HG03460 (cell line): ENCODE measurements at regions not wholly inside any gene's neighbourhood (a gene's known extent, or its start where the extent isn't known, plus 50 kb on each side); places are given as distances from the start of the nearest gene placed in this dataset.

Experiments
- ATAC-seq: cut with Tn5 transposase; IDR thresholded peaks from one replicate; pipeline ENCODE4 v1.9.1; 2021; ENCODE audit not compliant: unreplicated experiment

GRCh38 chr9:550333-550732, 291.2 kb upstream of the DMRT1 start:
- no peak for ATAC-seq

GRCh38 chr9:551986-552929, 289.2 kb upstream of the DMRT1 start:
- no peak for ATAC-seq

GRCh38 chr9:555493-555892, 286.0 kb upstream of the DMRT1 start:
- ATAC-seq, result no peak

GRCh38 chr9:556199-556598, 285.3 kb upstream of the DMRT1 start:
- no peak for ATAC-seq

GRCh38 chr9:556675-557074, 284.8 kb upstream of the DMRT1 start:
- no peak for ATAC-seq

GRCh38 chr9:557601-558201, 283.8 kb upstream of the DMRT1 start:
- no peak for ATAC-seq

GRCh38 chr9:561427-561826, 280.1 kb upstream of the DMRT1 start:
- ATAC-seq, result no peak

GRCh38 chr9:563200-563599, 278.3 kb upstream of the DMRT1 start:
- ATAC-seq, result no peak

- ATAC-seq, result no peak
Measured at GRCh38 chr9:565528-565927, 276.0 kb upstream of the DMRT1 start.

GRCh38 chr9:567128-567746, 274.3 kb upstream of the DMRT1 start:
- ATAC-seq, result peak; percentile 92

- ATAC-seq, result peak; percentile 18
Measured at GRCh38 chr9:567747-568305, 273.7 kb upstream of the DMRT1 start.

GRCh38 chr9:569296-569695, 272.2 kb upstream of the DMRT1 start:
- no peak for ATAC-seq

GRCh38 chr9:570187-570586, 271.3 kb upstream of the DMRT1 start:
- no peak for ATAC-seq

- no peak for ATAC-seq
Measured at GRCh38 chr9:571066-571465, 270.4 kb upstream of the DMRT1 start.

- ATAC-seq, result no peak
Measured at GRCh38 chr9:571741-572140, 269.8 kb upstream of the DMRT1 start.

- no peak for ATAC-seq
Measured at GRCh38 chr9:573691-574410, 267.6 kb upstream of the DMRT1 start.

- no peak for ATAC-seq
Measured at GRCh38 chr9:575139-575538, 266.4 kb upstream of the DMRT1 start.

GRCh38 chr9:580652-581342, 260.7 kb upstream of the DMRT1 start:
- no peak for ATAC-seq

- ATAC-seq, result no peak
Measured at GRCh38 chr9:581673-582497, 259.6 kb upstream of the DMRT1 start.

- no peak for ATAC-seq
Measured at GRCh38 chr9:582775-583174, 258.7 kb upstream of the DMRT1 start.
